ENCODE measurements at regions not wholly inside any gene's neighbourhood (a gene's known extent, or its start where the extent isn't known, plus 50 kb on each side); places are given as distances from the start of the nearest gene placed in this dataset.

GRCh38 chr12:87142342-87142741 lies 886.2 kb upstream of the MGAT4C start:
- no peak for DNase-seq

GRCh38 chr12:87141091-87141490 lies 884.9 kb upstream of the MGAT4C start:
- DNase-seq, result no peak

GRCh38 chr12:87140262-87140661 lies 884.1 kb upstream of the MGAT4C start:
- DNase-seq, result no peak

GRCh38 chr12:87137220-87137619 lies 881.0 kb upstream of the MGAT4C start:
- DNase-seq, result no peak

- DNase-seq, result no peak
These were observed 880.3 kb upstream of the MGAT4C start for GRCh38 chr12:87136330-87136976.

GRCh38 chr12:87127272-87127671 lies 871.1 kb upstream of the MGAT4C start:
- DNase-seq, result no peak

GRCh38 chr12:87121896-87122295 lies 865.7 kb upstream of the MGAT4C start:
- DNase-seq, result no peak

GRCh38 chr12:87120440-87120839 lies 864.2 kb upstream of the MGAT4C start:
- DNase-seq, result peak; percentile 31

- no peak for DNase-seq
These were observed 863.5 kb upstream of the MGAT4C start for GRCh38 chr12:87119713-87120112.

GRCh38 chr12:87117526-87117925 lies 861.3 kb upstream of the MGAT4C start:
- DNase-seq, result no peak

GRCh38 chr12:87116780-87117179 lies 860.6 kb upstream of the MGAT4C start:
- no peak for DNase-seq

GRCh38 chr12:87112571-87113345 lies 856.6 kb upstream of the MGAT4C start:
- DNase-seq, result no peak

GRCh38 chr12:87107766-87108165 lies 851.6 kb upstream of the MGAT4C start:
- no peak for DNase-seq

- DNase-seq, result no peak
These were observed 851.1 kb upstream of the MGAT4C start for GRCh38 chr12:87107270-87107669.

GRCh38 chr12:87096082-87096585 lies 839.9 kb upstream of the MGAT4C start:
- DNase-seq, result no peak

GRCh38 chr12:87094356-87094755 lies 838.2 kb upstream of the MGAT4C start:
- DNase-seq, result no peak

- DNase-seq, result no peak
These were observed 836.2 kb upstream of the MGAT4C start for GRCh38 chr12:87092421-87092820.

- DNase-seq, result no peak
These were observed 830.1 kb upstream of the MGAT4C start for GRCh38 chr12:87086118-87086891.

- no peak for DNase-seq
These were observed 829.1 kb upstream of the MGAT4C start for GRCh38 chr12:87085286-87085685.

- no peak for DNase-seq
These were observed 826.6 kb upstream of the MGAT4C start for GRCh38 chr12:87082756-87083155.

GRCh38 chr12:87074781-87075180 lies 818.6 kb upstream of the MGAT4C start:
- DNase-seq, result no peak

- no peak for DNase-seq
These were observed 810.1 kb upstream of the MGAT4C start for GRCh38 chr12:87066326-87066725.

- no peak for DNase-seq
These were observed 803.0 kb upstream of the MGAT4C start for GRCh38 chr12:87059231-87059630.

- DNase-seq, result no peak
These were observed 798.0 kb upstream of the MGAT4C start for GRCh38 chr12:87054226-87054625.
